A549 (cell line): ENCODE measurements at regions not wholly inside any gene's neighbourhood (a gene's known extent, or its start where the extent isn't known, plus 50 kb on each side); places are given as distances from the start of the nearest gene placed in this dataset.

Experiments
- CBX8 ChIP-seq: fragments of 200-600 bp; sonication (generic); IDR thresholded peaks from 2 replicates; pipeline ENCODE4 v1.6.1; 2016
- ESRRA ChIP-seq: fragments of 150-350 bp; IDR thresholded peaks from 2 replicates; pipeline ENCODE4 v1.6.1; 2014; ENCODE audit warnings: mild to moderate bottlenecking, low read length, borderline replicate concordance
- HDAC2 ChIP-seq: fragments of 200-600 bp; sonication (generic); IDR thresholded peaks from 2 replicates; pipeline ENCODE4 v1.6.1; 2016
- POLR2A ChIP-seq: IDR thresholded peaks from 2 replicates; pipeline ENCODE4 v1.6.1; 2012; ENCODE audit warnings: mild to moderate bottlenecking, low read length
- RAD21 ChIP-seq, 2 experiments: fragments of >200 bp in 1 of 2; sonication (Bioruptor Twin) in 1 of 2; formaldehyde crosslinking in 1 of 2; IDR thresholded peaks in 1 of 2; conservative IDR thresholded peaks in 1 of 2; 2 replicates in 1 of 2; 3 replicates in 1 of 2; pipeline ENCODE4 v1.6.1; 2012 to 2018; ENCODE audit warnings: inconsistent platforms in 1 of 2
- TF ChIP-seq, protein P1 (sequence below): fragments of 250-450 bp; sonication (Bioruptor Pico); IDR thresholded peaks from 2 replicates; pipeline ENCODE4 v1.5.0; 2020; ENCODE audit warnings: low read depth, mild to moderate bottlenecking, moderate library complexity
- TF ChIP-seq, protein P2 (sequence below): fragments of >200 bp; sonication (Bioruptor Twin); formaldehyde crosslinking; IDR thresholded peaks from 3 replicates; pipeline ENCODE4 v1.5.1; 2016

DNA sequence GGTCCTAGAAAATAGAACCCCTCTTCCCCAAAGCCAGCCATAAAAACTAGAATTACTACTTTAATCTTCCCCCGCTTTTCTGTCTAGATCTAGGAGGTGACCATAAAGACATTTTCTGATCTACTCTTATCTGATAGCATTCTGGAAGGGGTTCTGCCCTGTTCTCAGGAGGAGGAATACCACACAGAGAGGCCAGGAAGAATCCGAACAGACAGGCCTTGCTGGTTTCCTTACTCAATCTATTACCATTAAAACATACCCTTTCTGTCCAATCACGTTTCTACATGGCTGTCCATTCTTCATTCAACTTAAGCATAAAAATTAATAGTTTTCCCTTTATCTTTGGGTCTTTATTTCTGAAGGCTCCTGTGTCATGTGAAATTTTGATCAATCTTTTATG is 198.7 kb downstream of the GPAT3 start:
- TF ChIP-seq RAD21 (conservative IDR thresholded peaks at IDR 0.05 in 1 of 2, IDR thresholded peaks at IDR 0.05 in 1 of 2), result no peak
- no peak for TF ChIP-seq ESRRA
- TF ChIP-seq, protein P1, sequence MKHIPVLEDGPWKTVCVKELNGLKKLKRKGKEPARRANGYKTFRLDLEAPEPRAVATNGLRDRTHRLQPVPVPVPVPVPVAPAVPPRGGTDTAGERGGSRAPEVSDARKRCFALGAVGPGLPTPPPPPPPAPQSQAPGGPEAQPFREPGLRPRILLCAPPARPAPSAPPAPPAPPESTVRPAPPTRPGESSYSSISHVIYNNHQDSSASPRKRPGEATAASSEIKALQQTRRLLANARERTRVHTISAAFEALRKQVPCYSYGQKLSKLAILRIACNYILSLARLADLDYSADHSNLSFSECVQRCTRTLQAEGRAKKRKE (CRISPR knock-in tag), result no peak
- no peak for TF ChIP-seq POLR2A
- TF ChIP-seq, protein P2, sequence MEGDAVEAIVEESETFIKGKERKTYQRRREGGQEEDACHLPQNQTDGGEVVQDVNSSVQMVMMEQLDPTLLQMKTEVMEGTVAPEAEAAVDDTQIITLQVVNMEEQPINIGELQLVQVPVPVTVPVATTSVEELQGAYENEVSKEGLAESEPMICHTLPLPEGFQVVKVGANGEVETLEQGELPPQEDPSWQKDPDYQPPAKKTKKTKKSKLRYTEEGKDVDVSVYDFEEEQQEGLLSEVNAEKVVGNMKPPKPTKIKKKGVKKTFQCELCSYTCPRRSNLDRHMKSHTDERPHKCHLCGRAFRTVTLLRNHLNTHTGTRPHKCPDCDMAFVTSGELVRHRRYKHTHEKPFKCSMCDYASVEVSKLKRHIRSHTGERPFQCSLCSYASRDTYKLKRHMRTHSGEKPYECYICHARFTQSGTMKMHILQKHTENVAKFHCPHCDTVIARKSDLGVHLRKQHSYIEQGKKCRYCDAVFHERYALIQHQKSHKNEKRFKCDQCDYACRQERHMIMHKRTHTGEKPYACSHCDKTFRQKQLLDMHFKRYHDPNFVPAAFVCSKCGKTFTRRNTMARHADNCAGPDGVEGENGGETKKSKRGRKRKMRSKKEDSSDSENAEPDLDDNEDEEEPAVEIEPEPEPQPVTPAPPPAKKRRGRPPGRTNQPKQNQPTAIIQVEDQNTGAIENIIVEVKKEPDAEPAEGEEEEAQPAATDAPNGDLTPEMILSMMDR, result no peak
- TF ChIP-seq HDAC2, result no peak
- TF ChIP-seq CBX8, result no peak
